Fibroblast of villous mesenchyme (primary cell): ENCODE measurements at regions not wholly inside any gene's neighbourhood (a gene's known extent, or its start where the extent isn't known, plus 50 kb on each side); places are given as distances from the start of the nearest gene placed in this dataset.

Experiments used
- DNase-seq: peaks from one replicate; pipeline ENCODE4 v3.0.0-alpha.2; 2010; ENCODE audit warnings: low read depth
- H3K4me3 ChIP-seq: 2 replicates; pipeline ENCODE4 v1.5.1; 2011; ENCODE audit warnings: low read depth, mild to moderate bottlenecking, low read length
- CTCF ChIP-seq: IDR thresholded peaks from 2 replicates; pipeline ENCODE4 v1.5.1; 2012; ENCODE audit warnings: low read depth, mild to moderate bottlenecking, low read length; ENCODE audit not compliant: insufficient read depth

GRCh38 chr6:149216459-149216858, 101.1 kb upstream of the TAB2 start:
- no peak for DNase-seq
- no peak for TF ChIP-seq CTCF
- H3K4me3 ChIP-seq: no peak overlapping the region

GRCh38 chr6:149217466-149217888, 100.0 kb upstream of the TAB2 start:
- no peak for DNase-seq
- no peak overlapping the region for H3K4me3 ChIP-seq
- no peak for TF ChIP-seq CTCF

GRCh38 chr6:149218471-149218870, 99.0 kb upstream of the TAB2 start:
- H3K4me3 ChIP-seq: no peak overlapping the region
- no peak for DNase-seq
- no peak for TF ChIP-seq CTCF

GRCh38 chr6:149218915-149219314, 98.6 kb upstream of the TAB2 start:
- no peak for TF ChIP-seq CTCF

GRCh38 chr6:149220882-149221773, 96.4 kb upstream of the TAB2 start:
- no peak overlapping the region for H3K4me3 ChIP-seq
- no peak for TF ChIP-seq CTCF
- no peak for DNase-seq

More at GRCh38 chr6:149218915-149219314, 98.6 kb upstream of the TAB2 start:
- DNase-seq: no peak
- H3K4me3 ChIP-seq: no peak overlapping the region

GRCh38 chr6:149221774-149222070, 95.8 kb upstream of the TAB2 start:
- no peak for TF ChIP-seq CTCF
- DNase-seq: peak; percentile 14

More at GRCh38 chr6:149221774-149222070, 95.8 kb upstream of the TAB2 start:
- H3K4me3 ChIP-seq: no peak overlapping the region
